ENCODE measurements at regions not wholly inside any gene's neighbourhood (a gene's known extent, or its start where the extent isn't known, plus 50 kb on each side); places are given as distances from the start of the nearest gene placed in this dataset.

- peak; percentile 42 for TF ChIP-seq CTCF (IDR thresholded peaks at IDR 0.05; ENCODE audit: insufficient read depth, low read length, missing control alignments)
- no peak overlapping the region for H3K4me3 ChIP-seq (ENCODE audit: low read depth, low read length)
- ChIA-PET POLR2A (no interaction called here), CTCF (interaction anchor here (0.8 to 1.9 kb wide), 4 partner anchors 12 to 1868 kb away, joined by 3 to 9 read pairs (median 4); no protein-coding TSS in a partner anchor)
- no peak for DNase-seq (ENCODE audit: low read depth, low spot score)
Measured at GRCh38 chr2:34012715-34013302, 413.7 kb upstream of the FAM98A start.

DNA sequence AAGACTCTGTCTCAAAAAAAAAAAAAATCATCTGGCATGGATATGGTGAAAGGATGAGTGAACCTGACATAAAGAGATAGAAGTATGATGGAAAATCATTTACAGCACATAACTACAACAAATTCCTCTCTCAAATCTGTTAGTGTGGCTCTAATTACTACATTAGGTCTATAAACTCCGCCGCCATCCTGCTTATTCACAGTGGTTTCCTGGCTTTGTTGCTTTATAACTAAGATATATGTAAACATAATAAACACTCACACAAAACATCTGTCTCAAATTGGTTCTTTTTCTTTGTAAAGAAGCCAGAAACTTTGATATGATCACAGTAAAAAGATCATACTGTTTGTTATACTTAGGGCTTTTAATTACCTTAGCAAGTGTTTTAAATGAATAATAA lies 412.6 kb upstream of the FAM98A start:
- no peak for TF ChIP-seq CTCF (IDR thresholded peaks at IDR 0.05; ENCODE audit: insufficient read depth, low read length, missing control alignments)
- ChIA-PET POLR2A (no interaction called here), CTCF (interaction anchor here (1.4 to 1.9 kb wide), 2 partner anchors 13 to 1399 kb away, joined by 4 to 9 read pairs; no protein-coding TSS in a partner anchor)

GRCh38 chr2:34005901-34006300 lies 406.8 kb upstream of the FAM98A start:
- no peak for DNase-seq (ENCODE audit: low read depth, low spot score)
- POLR2A ChIA-PET, result no interaction called here
- CTCF ChIA-PET, result no interaction called here
- TF ChIP-seq CTCF (IDR thresholded peaks at IDR 0.05; ENCODE audit: insufficient read depth, low read length, missing control alignments), result no peak
- no peak overlapping the region for H3K4me3 ChIP-seq (ENCODE audit: low read depth, low read length)

More for the DNA sequence above, 412.6 kb upstream of the FAM98A start:
- DNase-seq (ENCODE audit: low read depth, low spot score), result no peak
- no peak overlapping the region for H3K4me3 ChIP-seq (ENCODE audit: low read depth, low read length)

- no peak overlapping the region for H3K4me3 ChIP-seq (ENCODE audit: low read depth, low read length)
- no peak for TF ChIP-seq CTCF (IDR thresholded peaks at IDR 0.05; ENCODE audit: insufficient read depth, low read length, missing control alignments)
- DNase-seq (ENCODE audit: low read depth, low spot score), result no peak
- ChIA-PET CTCF (no interaction called here), POLR2A (no interaction called here)
Measured at GRCh38 chr2:34004936-34005335, 405.8 kb upstream of the FAM98A start.

GRCh38 chr2:34003795-34004194 lies 404.7 kb upstream of the FAM98A start:
- ChIA-PET CTCF (no interaction called here), POLR2A (no interaction called here)
- TF ChIP-seq CTCF (IDR thresholded peaks at IDR 0.05; ENCODE audit: insufficient read depth, low read length, missing control alignments), result no peak
- no peak for DNase-seq (ENCODE audit: low read depth, low spot score)
- no peak overlapping the region for H3K4me3 ChIP-seq (ENCODE audit: low read depth, low read length)

GRCh38 chr2:34001557-34001956 lies 402.5 kb upstream of the FAM98A start:
- no peak for TF ChIP-seq CTCF (IDR thresholded peaks at IDR 0.05; ENCODE audit: insufficient read depth, low read length, missing control alignments)
- no peak for DNase-seq (ENCODE audit: low read depth, low spot score)
- ChIA-PET POLR2A (no interaction called here), CTCF (no interaction called here)
- H3K4me3 ChIP-seq (ENCODE audit: low read depth, low read length), result no peak overlapping the region

Data from AG04449 (cell line).